ENCODE measurements at regions not wholly inside any gene's neighbourhood (a gene's known extent, or its start where the extent isn't known, plus 50 kb on each side); places are given as distances from the start of the nearest gene placed in this dataset.

DNA sequence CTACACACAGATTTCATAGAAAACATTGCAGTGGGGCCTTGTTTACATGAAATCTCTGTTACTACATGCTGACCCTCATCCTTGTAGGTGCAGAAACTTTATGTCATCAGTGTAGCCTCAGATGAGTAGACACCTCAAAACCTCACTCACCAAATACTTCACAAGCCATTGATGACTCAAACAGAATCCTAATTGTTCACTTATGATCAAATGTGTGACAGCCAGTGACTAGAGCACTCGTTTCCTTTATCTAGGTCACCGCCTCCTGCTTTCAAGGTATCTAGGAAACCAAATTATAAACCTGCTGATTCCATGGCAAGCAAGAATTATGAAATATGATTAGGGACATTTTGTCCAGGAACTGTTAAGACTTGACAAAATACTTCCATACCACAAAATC lies 255.8 kb upstream of the GPRIN3 start:
- no peak for TF ChIP-seq TAF1 (IDR thresholded peaks at IDR 0.05; ENCODE audit: borderline replicate concordance, insufficient read depth, low read length)
- TF ChIP-seq, protein P1, sequence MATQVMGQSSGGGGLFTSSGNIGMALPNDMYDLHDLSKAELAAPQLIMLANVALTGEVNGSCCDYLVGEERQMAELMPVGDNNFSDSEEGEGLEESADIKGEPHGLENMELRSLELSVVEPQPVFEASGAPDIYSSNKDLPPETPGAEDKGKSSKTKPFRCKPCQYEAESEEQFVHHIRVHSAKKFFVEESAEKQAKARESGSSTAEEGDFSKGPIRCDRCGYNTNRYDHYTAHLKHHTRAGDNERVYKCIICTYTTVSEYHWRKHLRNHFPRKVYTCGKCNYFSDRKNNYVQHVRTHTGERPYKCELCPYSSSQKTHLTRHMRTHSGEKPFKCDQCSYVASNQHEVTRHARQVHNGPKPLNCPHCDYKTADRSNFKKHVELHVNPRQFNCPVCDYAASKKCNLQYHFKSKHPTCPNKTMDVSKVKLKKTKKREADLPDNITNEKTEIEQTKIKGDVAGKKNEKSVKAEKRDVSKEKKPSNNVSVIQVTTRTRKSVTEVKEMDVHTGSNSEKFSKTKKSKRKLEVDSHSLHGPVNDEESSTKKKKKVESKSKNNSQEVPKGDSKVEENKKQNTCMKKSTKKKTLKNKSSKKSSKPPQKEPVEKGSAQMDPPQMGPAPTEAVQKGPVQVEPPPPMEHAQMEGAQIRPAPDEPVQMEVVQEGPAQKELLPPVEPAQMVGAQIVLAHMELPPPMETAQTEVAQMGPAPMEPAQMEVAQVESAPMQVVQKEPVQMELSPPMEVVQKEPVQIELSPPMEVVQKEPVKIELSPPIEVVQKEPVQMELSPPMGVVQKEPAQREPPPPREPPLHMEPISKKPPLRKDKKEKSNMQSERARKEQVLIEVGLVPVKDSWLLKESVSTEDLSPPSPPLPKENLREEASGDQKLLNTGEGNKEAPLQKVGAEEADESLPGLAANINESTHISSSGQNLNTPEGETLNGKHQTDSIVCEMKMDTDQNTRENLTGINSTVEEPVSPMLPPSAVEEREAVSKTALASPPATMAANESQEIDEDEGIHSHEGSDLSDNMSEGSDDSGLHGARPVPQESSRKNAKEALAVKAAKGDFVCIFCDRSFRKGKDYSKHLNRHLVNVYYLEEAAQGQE (IDR thresholded peaks at IDR 0.05; ENCODE audit: insufficient read depth in 1 of 2, low read depth in 2 of 2, low read length in 2 of 2), result no peak
- TF ChIP-seq FOXP2 (optimal IDR thresholded peaks at IDR 0.05; ENCODE audit: borderline replicate concordance, extremely low read depth, extremely low read length, insufficient read depth), result no peak
- TF ChIP-seq SIN3A (IDR thresholded peaks at IDR 0.05; ENCODE audit: borderline replicate concordance, insufficient read depth, low read length), result no peak
- TF ChIP-seq POLR2AphosphoS5 (IDR thresholded peaks at IDR 0.05; ENCODE audit: low read depth, low read length), result no peak

DNA sequence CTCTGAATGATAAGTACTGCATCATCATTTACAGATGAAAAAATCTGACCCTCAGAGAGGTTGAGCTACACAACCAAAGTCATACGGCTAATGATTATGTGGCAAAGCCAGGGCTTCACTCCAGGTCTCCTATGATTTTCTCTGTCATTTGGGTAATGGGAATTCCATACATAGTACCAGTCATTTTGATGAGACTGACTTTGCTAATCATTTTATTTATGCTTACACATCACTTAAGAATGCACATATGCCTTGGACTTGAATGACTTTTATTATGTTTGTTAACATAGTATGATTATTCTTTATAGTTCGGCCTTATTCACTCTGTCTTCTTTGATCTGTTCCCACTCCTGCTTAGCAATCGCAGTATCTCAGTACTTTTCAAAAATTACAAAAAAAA lies 255.1 kb upstream of the GPRIN3 start:
- TF ChIP-seq POLR2AphosphoS5 (IDR thresholded peaks at IDR 0.05; ENCODE audit: low read depth, low read length), result no peak
- TF ChIP-seq, protein P1 (IDR thresholded peaks at IDR 0.05; ENCODE audit: insufficient read depth in 1 of 2, low read depth in 2 of 2, low read length in 2 of 2), result no peak
- TF ChIP-seq TAF1 (IDR thresholded peaks at IDR 0.05; ENCODE audit: borderline replicate concordance, insufficient read depth, low read length), result no peak
- no peak for TF ChIP-seq FOXP2 (optimal IDR thresholded peaks at IDR 0.05; ENCODE audit: borderline replicate concordance, extremely low read depth, extremely low read length, insufficient read depth)
- no peak for TF ChIP-seq SIN3A (IDR thresholded peaks at IDR 0.05; ENCODE audit: borderline replicate concordance, insufficient read depth, low read length)

DNA sequence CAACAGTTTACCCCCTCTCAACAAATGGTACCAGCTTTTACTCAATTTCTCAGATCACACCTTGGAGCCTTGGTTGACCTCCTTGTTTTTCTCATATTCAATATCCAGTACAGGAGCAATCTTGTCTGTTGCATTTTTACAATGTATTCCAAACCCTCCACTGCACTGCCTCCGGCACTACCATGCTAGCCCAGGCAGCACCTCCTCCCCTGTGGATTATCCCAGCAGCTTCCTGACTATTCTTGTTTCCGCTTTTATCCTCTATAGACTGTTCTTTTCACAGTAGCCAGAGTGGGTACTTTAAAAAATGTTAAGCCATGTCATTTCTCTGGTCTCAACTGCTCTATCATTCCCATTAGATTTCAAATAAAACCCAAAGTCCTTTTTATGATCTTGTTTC lies 253.4 kb upstream of the GPRIN3 start:
- TF ChIP-seq SIN3A (IDR thresholded peaks at IDR 0.05; ENCODE audit: borderline replicate concordance, insufficient read depth, low read length) (no peak), POLR2AphosphoS5 (IDR thresholded peaks at IDR 0.05; ENCODE audit: low read depth, low read length) (no peak), FOXP2 (optimal IDR thresholded peaks at IDR 0.05; ENCODE audit: borderline replicate concordance, extremely low read depth, extremely low read length, insufficient read depth) (no peak)

DNA sequence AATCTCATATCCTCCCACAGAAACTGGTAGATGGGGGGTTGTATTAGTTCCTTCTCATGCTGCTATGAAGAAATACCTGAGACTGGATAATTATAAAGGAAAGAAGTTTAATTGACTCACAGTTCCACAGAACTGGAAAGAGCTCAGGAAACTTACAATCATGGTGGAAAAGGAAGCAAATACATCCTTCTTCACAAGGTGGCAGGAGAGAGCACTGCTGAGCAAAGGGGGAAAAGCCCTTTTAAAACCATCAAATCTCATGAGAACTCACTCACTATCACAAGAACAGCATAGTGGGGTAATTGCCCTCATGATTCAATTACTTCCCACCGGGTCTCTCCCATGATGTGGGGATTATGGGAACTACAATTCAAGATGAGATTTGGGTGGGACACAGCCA lies 250.5 kb upstream of the GPRIN3 start:
- TF ChIP-seq FOXP2 (optimal IDR thresholded peaks at IDR 0.05; ENCODE audit: borderline replicate concordance, extremely low read depth, extremely low read length, insufficient read depth) (no peak), POLR2AphosphoS5 (IDR thresholded peaks at IDR 0.05; ENCODE audit: low read depth, low read length) (no peak), TAF1 (IDR thresholded peaks at IDR 0.05; ENCODE audit: borderline replicate concordance, insufficient read depth, low read length) (no peak), SIN3A (IDR thresholded peaks at IDR 0.05; ENCODE audit: borderline replicate concordance, insufficient read depth, low read length) (no peak)
- TF ChIP-seq, protein P1 (IDR thresholded peaks at IDR 0.05; ENCODE audit: insufficient read depth in 1 of 2, low read depth in 2 of 2, low read length in 2 of 2), result no peak

DNA sequence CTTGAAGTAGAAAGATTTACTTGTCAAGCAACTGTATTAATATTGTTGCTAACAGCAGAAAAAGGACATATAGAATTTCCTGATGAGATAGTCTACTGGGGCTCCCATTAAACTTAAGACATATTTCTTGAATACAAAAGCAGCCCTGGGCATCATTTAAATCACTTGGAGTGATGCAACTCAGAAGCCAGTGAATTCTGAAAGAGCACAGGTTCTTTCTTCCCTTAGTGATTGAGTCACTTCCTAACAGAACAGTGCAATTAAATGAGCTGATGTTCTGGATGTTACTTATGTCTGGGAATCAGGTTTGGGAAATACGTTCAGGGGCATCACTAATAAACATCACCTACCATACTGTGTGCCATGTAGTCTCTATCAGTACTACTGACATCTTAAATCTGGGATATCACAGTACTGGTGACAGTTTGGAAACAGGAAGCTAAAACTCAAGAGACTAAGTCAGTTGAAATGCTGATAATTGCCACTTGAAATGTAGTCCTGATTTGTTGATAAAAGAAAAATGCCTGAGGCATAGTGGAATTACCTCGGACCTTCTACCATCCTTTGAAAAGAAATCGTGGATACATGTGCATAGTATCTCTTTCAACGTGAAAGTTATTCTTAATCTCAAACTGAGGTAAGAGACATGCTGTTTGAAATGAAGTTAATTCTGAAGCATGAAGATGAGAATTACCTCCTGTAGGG lies 249.2 kb upstream of the GPRIN3 start:
- TF ChIP-seq, protein P1 (IDR thresholded peaks at IDR 0.05; ENCODE audit: insufficient read depth in 1 of 2, low read depth in 2 of 2, low read length in 2 of 2), result no peak
- TF ChIP-seq POLR2AphosphoS5 (IDR thresholded peaks at IDR 0.05; ENCODE audit: low read depth, low read length) (no peak), SIN3A (IDR thresholded peaks at IDR 0.05; ENCODE audit: borderline replicate concordance, insufficient read depth, low read length) (no peak), TAF1 (IDR thresholded peaks at IDR 0.05; ENCODE audit: borderline replicate concordance, insufficient read depth, low read length) (no peak), FOXP2 (optimal IDR thresholded peaks at IDR 0.05; ENCODE audit: borderline replicate concordance, extremely low read depth, extremely low read length, insufficient read depth) (no peak)
